IMR-90 (cell line): ENCODE measurements at regions not wholly inside any gene's neighbourhood (a gene's known extent, or its start where the extent isn't known, plus 50 kb on each side); places are given as distances from the start of the nearest gene placed in this dataset.

Experiments
- ATAC-seq: fragments of 200-7000 bp; cut with Tn5 transposase; 2 replicates; pipeline ENCODE4 v1.9.1; 2020; ENCODE audit warnings: low read depth, mild to moderate bottlenecking, moderate library complexity
- BruUV-seq: library from RNA; stranded (reverse); fragments of 400-500 nt; replicated peaks from 2 replicates; lab custom pipeline; 2021; lab: Mats Ljungman, UMichigan
- CTCF ChIA-PET: fragments of 300-600 bp; formaldehyde crosslinking; extraction: SDS; loops from one replicate; lab custom pipeline; 2021; ENCODE audit warnings: antibody characterized with exemption; lab: Yijun Ruan, JAX
- POLR2A ChIA-PET: fragments of 300-600 bp; sonication (Branson Sonifier 250); formaldehyde crosslinking; loops from one replicate; lab custom pipeline; 2022; ENCODE audit warnings: antibody characterized with exemption; ENCODE audit not compliant: unreplicated experiment; lab: Charles Lee
- DNase-seq: peaks from one replicate; pipeline ENCODE4 v3.0.0; 2013
- H2AFZ ChIP-seq: replicated peaks from 2 replicates; pipeline ENCODE3; 2013; ENCODE audit warnings: low read length, mild to moderate bottlenecking; ENCODE audit not compliant: poor library complexity
- H2AK5ac ChIP-seq: 2 replicates; pipeline ENCODE4 v1.6.1; 2013; ENCODE audit warnings: low read depth, low read length, inconsistent platforms
- H2AK9ac ChIP-seq: replicated peaks from 2 replicates; pipeline ENCODE3; 2013; ENCODE audit warnings: mild to moderate bottlenecking, low read depth, low read length, moderate library complexity; ENCODE audit not compliant: poor library complexity
- H2BK120ac ChIP-seq: 2 replicates; pipeline ENCODE4 v1.6.1; 2013; ENCODE audit warnings: low read depth, low read length, inconsistent platforms
- H2BK15ac ChIP-seq: 3 replicates; pipeline ENCODE4 v1.6.1; 2013; ENCODE audit warnings: low read depth, low read length, inconsistent platforms
- H2BK20ac ChIP-seq: 2 replicates; pipeline ENCODE4 v1.6.1; 2013; ENCODE audit warnings: low read depth, mild to moderate bottlenecking, inconsistent platforms, low read length, moderate library complexity
- H2BK5ac ChIP-seq: 2 replicates; pipeline ENCODE4 v1.6.1; 2013; ENCODE audit warnings: mild to moderate bottlenecking, low read depth, low read length, inconsistent platforms; ENCODE audit not compliant: poor library complexity, severe bottlenecking
- H3K14ac ChIP-seq: replicated peaks from 2 replicates; pipeline ENCODE4 v1.6.1; 2013; ENCODE audit warnings: low read depth, low read length, inconsistent platforms
- H3K18ac ChIP-seq: 2 replicates; pipeline ENCODE4 v1.6.1; 2013; ENCODE audit warnings: low read depth, low read length, control low read depth
- H3K23ac ChIP-seq: 2 replicates; pipeline ENCODE4 v1.6.1; 2013; ENCODE audit warnings: low read depth, low read length, inconsistent platforms
- H3K27ac ChIP-seq: 2 replicates; pipeline ENCODE4 v1.5.1; 2013; ENCODE audit warnings: mild to moderate bottlenecking, control low read depth, low read length; ENCODE audit not compliant: insufficient read depth
- H3K27me3 ChIP-seq: 2 replicates; pipeline ENCODE4 v1.6.1; 2013; ENCODE audit warnings: low read length; ENCODE audit not compliant: control insufficient read depth, insufficient read depth
- H3K36me3 ChIP-seq: 2 replicates; pipeline ENCODE4 v1.6.1; 2013; ENCODE audit warnings: low read length, mixed read lengths; ENCODE audit not compliant: control insufficient read depth, insufficient read depth
- H3K4ac ChIP-seq: 2 replicates; pipeline ENCODE4 v1.6.1; 2013; ENCODE audit warnings: low read depth, low read length, inconsistent platforms
- H3K4me1 ChIP-seq: 2 replicates; pipeline ENCODE4 v1.6.1; 2013; ENCODE audit warnings: low read length, mixed read lengths; ENCODE audit not compliant: control insufficient read depth, insufficient read depth
- H3K4me2 ChIP-seq: 2 replicates; pipeline ENCODE4 v1.6.1; 2013; ENCODE audit warnings: low read depth, mild to moderate bottlenecking, control low read depth, low read length, moderate library complexity
- H3K4me3 ChIP-seq: 2 replicates; pipeline ENCODE4 v1.5.1; 2013; ENCODE audit warnings: low read depth, mild to moderate bottlenecking, control low read depth, low read length, moderate library complexity; ENCODE audit not compliant: insufficient read depth
- H3K56ac ChIP-seq: 2 replicates; pipeline ENCODE4 v1.6.1; 2013; ENCODE audit warnings: low read length, inconsistent platforms; ENCODE audit not compliant: insufficient read depth; ENCODE audit errors: extremely low read depth
- H3K79me1 ChIP-seq, 2 experiments: 2 replicates each; pipeline ENCODE4 v1.6.1; 2013; ENCODE audit warnings: low read length in 2 of 2, inconsistent platforms in 1 of 2, low read depth in 1 of 2
- H3K9ac ChIP-seq: 2 replicates; pipeline ENCODE4 v1.6.1; 2013; ENCODE audit warnings: low read depth, low read length, control low read depth
- H3K9me1 ChIP-seq: 2 replicates; pipeline ENCODE4 v1.6.1; 2013; ENCODE audit warnings: low read length, inconsistent platforms; ENCODE audit not compliant: insufficient read depth
- H3K9me3 ChIP-seq: 2 replicates; pipeline ENCODE4 v1.6.1; 2013; ENCODE audit warnings: low read length; ENCODE audit not compliant: control insufficient read depth, insufficient read depth
- H4K20me1 ChIP-seq: 2 replicates; pipeline ENCODE4 v1.6.1; 2013; ENCODE audit warnings: low read length, inconsistent platforms; ENCODE audit not compliant: insufficient read depth
- H4K5ac ChIP-seq: 2 replicates; pipeline ENCODE4 v1.6.1; 2013; ENCODE audit warnings: mild to moderate bottlenecking, low read depth, low read length, control low read depth
- H4K8ac ChIP-seq, 2 experiments: 2 replicates each; pipeline ENCODE4 v1.6.1; 2013; ENCODE audit warnings: low read depth in 2 of 2, low read length in 2 of 2, control low read depth in 1 of 2, inconsistent platforms in 1 of 2
- H4K91ac ChIP-seq: 2 replicates; pipeline ENCODE4 v1.6.1; 2013; ENCODE audit warnings: low read depth, low read length, inconsistent platforms; ENCODE audit not compliant: insufficient read depth
- FOS ChIP-seq: fragments of 150-350 bp; IDR thresholded peaks from 2 replicates; pipeline ENCODE4 v1.6.1; 2016; ENCODE audit warnings: low read depth, low read length
- MAFK ChIP-seq: IDR thresholded peaks from 2 replicates; pipeline ENCODE4 v1.6.1; 2012; ENCODE audit warnings: low read depth, low read length, improper control_type of control experiment
- RAD21 ChIP-seq: IDR thresholded peaks from 2 replicates; pipeline ENCODE4 v1.6.1; 2012; ENCODE audit warnings: low read length, improper control_type of control experiment
- RCOR1 ChIP-seq: IDR thresholded peaks from 2 replicates; pipeline ENCODE4 v1.6.1; 2012; ENCODE audit warnings: mild to moderate bottlenecking, low read length, improper control_type of control experiment; ENCODE audit not compliant: insufficient replicate concordance
- WGBS, 2 experiments: methylation state at CpG; one replicate each; pipeline versions ENCODE4 v1.1.5 to v1.1.7; 2013; ENCODE audit warnings: missing lambda C conversion rate in 2 of 2; ENCODE audit not compliant: insufficient read length in 1 of 2; ENCODE audit errors: extremely low coverage in 2 of 2; 5-methylcytosine and 5-hydroxymethylcytosine counted together
- dilution Hi-C: fragments of 300-500 bp; cut with HindIII; formaldehyde crosslinking; loops from one replicate; pipeline ENCODE4 v1.14.3; 2018; ENCODE audit warnings: low sequenced_read_pairs; ENCODE audit not compliant: unreplicated experiment
- in situ Hi-C: fragments of 300-500 bp; cut with MboI; formaldehyde crosslinking; loops from 3 replicates; pipeline ENCODE4 v1.14.3; 2019; ENCODE audit warnings: low sequenced_read_pairs, inconsistent platforms, mixed read lengths
- intact Hi-C: fragments of 100-400 bp; cut with micrococcal nuclease; formaldehyde crosslinking; loops from 2 replicates; pipeline ENCODE4 v1.10.0; 2022
- TF ChIP-seq, protein P1 (sequence below): conservative IDR thresholded peaks from 2 replicates; pipeline ENCODE4 v1.5.1; 2012; ENCODE audit warnings: mild to moderate bottlenecking, low read depth, low read length, improper control_type of control experiment
- TF ChIP-seq, protein P2 (sequence below): fragments of 150-350 bp; IDR thresholded peaks from 2 replicates; pipeline ENCODE4 v1.6.1; 2017; ENCODE audit warnings: mild to moderate bottlenecking, antibody characterized with exemption, low read length, low read depth

DNA sequence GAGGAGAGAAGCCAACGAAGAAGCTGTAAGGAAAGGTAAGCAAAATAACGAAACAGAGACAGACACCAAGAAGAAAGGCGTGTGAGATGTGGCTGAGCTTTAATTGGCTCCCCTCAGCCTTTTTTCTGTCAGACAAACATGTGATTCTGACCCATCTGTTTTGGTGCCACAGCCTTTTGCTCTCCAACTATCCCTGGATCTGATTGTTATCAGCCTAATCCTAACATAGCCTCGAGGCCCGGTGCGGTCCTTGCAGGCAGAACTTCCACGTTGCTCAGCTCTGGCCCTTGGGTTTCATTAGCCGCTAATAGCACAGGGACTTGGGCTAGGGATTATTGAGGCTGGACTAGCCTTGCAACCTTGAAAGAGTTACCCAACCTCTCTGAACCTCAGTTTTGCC, 57.9 kb upstream of the CACNA2D3 start:
- no TSS peak for BruUV-seq
- H2BK20ac ChIP-seq = no peak overlapping the region
- no peak for ATAC-seq

More for the DNA sequence above, 57.9 kb upstream of the CACNA2D3 start:
- Histone ChIP-seq H3K4ac (no peak overlapping the region), H2AK9ac (no peak overlapping the region), H3K56ac (no peak overlapping the region), H3K4me2 (no peak overlapping the region), H3K9ac (no peak overlapping the region), H3K14ac (no peak overlapping the region), H4K20me1 (no peaks in the 10 kb centered on the region), H3K27me3 (no peaks in the 10 kb centered on the region), H4K91ac (no peak overlapping the region), H3K9me1 (no peaks in the 10 kb centered on the region), H3K18ac (no peak overlapping the region), H3K23ac (no peak overlapping the region), H4K5ac (no peak overlapping the region), H3K27ac (no peak overlapping the region), H2BK5ac (no peak overlapping the region), H2AFZ (no peak overlapping the region), H3K4me1 (no peaks in the 10 kb centered on the region), H3K4me3 (no peak overlapping the region), H3K9me3 (peaks cover 2% of the 10 kb centered on the region; the same call in 1 of the 2 replicates), H3K79me1 (no peaks in the 10 kb centered on the region), H2BK15ac (no peak overlapping the region), H2AK5ac (no peak overlapping the region), H2BK120ac (no peak overlapping the region), H4K8ac (no peak overlapping the region), H3K36me3 (no peaks in the 10 kb centered on the region)
- ChIA-PET POLR2A (no interaction called here), CTCF (no interaction called here)
- 17% methylated on average over 2 of the region's 8 CpGs; no CpG with 5 or more reads in 1 of the 2 experiments for WGBS, 2 experiments
- intact Hi-C loops (no loop called here), dilution Hi-C loops (no loop called here), in situ Hi-C loops (no loop called here)
- TF ChIP-seq FOS (no peak), MAFK (no peak), RAD21 (no peak), RCOR1 (no peak)
- TF ChIP-seq, protein P1, sequence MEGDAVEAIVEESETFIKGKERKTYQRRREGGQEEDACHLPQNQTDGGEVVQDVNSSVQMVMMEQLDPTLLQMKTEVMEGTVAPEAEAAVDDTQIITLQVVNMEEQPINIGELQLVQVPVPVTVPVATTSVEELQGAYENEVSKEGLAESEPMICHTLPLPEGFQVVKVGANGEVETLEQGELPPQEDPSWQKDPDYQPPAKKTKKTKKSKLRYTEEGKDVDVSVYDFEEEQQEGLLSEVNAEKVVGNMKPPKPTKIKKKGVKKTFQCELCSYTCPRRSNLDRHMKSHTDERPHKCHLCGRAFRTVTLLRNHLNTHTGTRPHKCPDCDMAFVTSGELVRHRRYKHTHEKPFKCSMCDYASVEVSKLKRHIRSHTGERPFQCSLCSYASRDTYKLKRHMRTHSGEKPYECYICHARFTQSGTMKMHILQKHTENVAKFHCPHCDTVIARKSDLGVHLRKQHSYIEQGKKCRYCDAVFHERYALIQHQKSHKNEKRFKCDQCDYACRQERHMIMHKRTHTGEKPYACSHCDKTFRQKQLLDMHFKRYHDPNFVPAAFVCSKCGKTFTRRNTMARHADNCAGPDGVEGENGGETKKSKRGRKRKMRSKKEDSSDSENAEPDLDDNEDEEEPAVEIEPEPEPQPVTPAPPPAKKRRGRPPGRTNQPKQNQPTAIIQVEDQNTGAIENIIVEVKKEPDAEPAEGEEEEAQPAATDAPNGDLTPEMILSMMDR = no peak
- TF ChIP-seq, protein P2, sequence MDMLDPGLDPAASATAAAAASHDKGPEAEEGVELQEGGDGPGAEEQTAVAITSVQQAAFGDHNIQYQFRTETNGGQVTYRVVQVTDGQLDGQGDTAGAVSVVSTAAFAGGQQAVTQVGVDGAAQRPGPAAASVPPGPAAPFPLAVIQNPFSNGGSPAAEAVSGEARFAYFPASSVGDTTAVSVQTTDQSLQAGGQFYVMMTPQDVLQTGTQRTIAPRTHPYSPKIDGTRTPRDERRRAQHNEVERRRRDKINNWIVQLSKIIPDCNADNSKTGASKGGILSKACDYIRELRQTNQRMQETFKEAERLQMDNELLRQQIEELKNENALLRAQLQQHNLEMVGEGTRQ = no peak
- DNase-seq = no peak
